ENCODE measurements at regions not wholly inside any gene's neighbourhood (a gene's known extent, or its start where the extent isn't known, plus 50 kb on each side); places are given as distances from the start of the nearest gene placed in this dataset.

- no peak for TF ChIP-seq CTCF (IDR thresholded peaks at IDR 0.05)
- TF ChIP-seq POLR2A (IDR thresholded peaks at IDR 0.05) = no peak
Observed at GRCh38 chr18:26757263-26758019, 108.1 kb downstream of the AQP4 start.

Measured in sigmoid colon (tissue), 3 donors.